ENCODE measurements at regions not wholly inside any gene's neighbourhood (a gene's known extent, or its start where the extent isn't known, plus 50 kb on each side); places are given as distances from the start of the nearest gene placed in this dataset.

- DNase-seq: no peak
Measured at GRCh38 chr3:117874904-117875874, 1159.5 kb downstream of the IGSF11 start.

- no peak for DNase-seq
Measured at GRCh38 chr3:117875887-117876286, 1158.8 kb downstream of the IGSF11 start.

GRCh38 chr3:117880638-117881037 is 1154.0 kb downstream of the IGSF11 start:
- DNase-seq: no peak

- DNase-seq: no peak
Measured at GRCh38 chr3:117881210-117881609, 1153.4 kb downstream of the IGSF11 start.

- no peak for DNase-seq
Measured at GRCh38 chr3:117885011-117885441, 1149.6 kb downstream of the IGSF11 start.

GRCh38 chr3:117886147-117886546 is 1148.5 kb downstream of the IGSF11 start:
- no peak for DNase-seq

GRCh38 chr3:117887031-117887430 is 1147.6 kb downstream of the IGSF11 start:
- no peak for DNase-seq

GRCh38 chr3:117887901-117888300 is 1146.7 kb downstream of the IGSF11 start:
- DNase-seq: no peak

GRCh38 chr3:117892431-117892841 is 1142.2 kb downstream of the IGSF11 start:
- DNase-seq: no peak

- DNase-seq: no peak
Measured at GRCh38 chr3:117893001-117893400, 1141.6 kb downstream of the IGSF11 start.

- DNase-seq: no peak
Measured at GRCh38 chr3:117893638-117894037, 1141.0 kb downstream of the IGSF11 start.

GRCh38 chr3:117898722-117899522 is 1135.7 kb downstream of the IGSF11 start:
- no peak for DNase-seq

- no peak for DNase-seq
Measured at GRCh38 chr3:117903226-117903625, 1131.4 kb downstream of the IGSF11 start.

- no peak for DNase-seq
Measured at GRCh38 chr3:117910820-117911521, 1123.7 kb downstream of the IGSF11 start.

- DNase-seq: no peak
Measured at GRCh38 chr3:117912352-117912751, 1122.3 kb downstream of the IGSF11 start.

GRCh38 chr3:117914540-117915100 is 1120.0 kb downstream of the IGSF11 start:
- no peak for DNase-seq

- DNase-seq: no peak
Measured at GRCh38 chr3:117916839-117917238, 1117.8 kb downstream of the IGSF11 start.

- no peak for DNase-seq
Measured at GRCh38 chr3:117919621-117920020, 1115.0 kb downstream of the IGSF11 start.

- DNase-seq: peak; percentile 51
Measured at GRCh38 chr3:117920253-117920898, 1114.3 kb downstream of the IGSF11 start.

- no peak for DNase-seq
Measured at GRCh38 chr3:117921411-117921810, 1113.2 kb downstream of the IGSF11 start.

GRCh38 chr3:117922039-117922438 is 1112.6 kb downstream of the IGSF11 start:
- DNase-seq: no peak

GRCh38 chr3:117926819-117927218 is 1107.8 kb downstream of the IGSF11 start:
- no peak for DNase-seq

All from DMS79 (cell line).